ENCODE measurements at regions not wholly inside any gene's neighbourhood (a gene's known extent, or its start where the extent isn't known, plus 50 kb on each side); places are given as distances from the start of the nearest gene placed in this dataset.

GRCh38 chr2:121058852-121059558, 226.0 kb downstream of the TFCP2L1 start:
- no peak overlapping the region for H3K27ac Mint-ChIP-seq
- TF ChIP-seq ZNF138 (CRISPR knock-in tag; conservative IDR thresholded peaks at IDR 0.05) = no peak
- no peak for TF ChIP-seq ZNF532 (CRISPR knock-in tag; IDR thresholded peaks at IDR 0.05; ENCODE audit: borderline replicate concordance)
- no peak for TF ChIP-seq ZNF396 (CRISPR knock-in tag; IDR thresholded peaks at IDR 0.05; ENCODE audit: borderline replicate concordance)
- TF ChIP-seq ESRRA (CRISPR knock-in tag; IDR thresholded peaks at IDR 0.05; ENCODE audit: borderline replicate concordance) = no peak
- no peak for TF ChIP-seq ERG (CRISPR knock-in tag; IDR thresholded peaks at IDR 0.05)
- TF ChIP-seq ZNF219 (CRISPR knock-in tag; IDR thresholded peaks at IDR 0.05; ENCODE audit: borderline replicate concordance) = no peak
- TF ChIP-seq, protein P1, sequence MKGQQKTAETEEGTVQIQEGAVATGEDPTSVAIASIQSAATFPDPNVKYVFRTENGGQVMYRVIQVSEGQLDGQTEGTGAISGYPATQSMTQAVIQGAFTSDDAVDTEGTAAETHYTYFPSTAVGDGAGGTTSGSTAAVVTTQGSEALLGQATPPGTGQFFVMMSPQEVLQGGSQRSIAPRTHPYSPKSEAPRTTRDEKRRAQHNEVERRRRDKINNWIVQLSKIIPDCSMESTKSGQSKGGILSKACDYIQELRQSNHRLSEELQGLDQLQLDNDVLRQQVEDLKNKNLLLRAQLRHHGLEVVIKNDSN (CRISPR knock-in tag; IDR thresholded peaks at IDR 0.05) = no peak
- TF ChIP-seq, protein P2, sequence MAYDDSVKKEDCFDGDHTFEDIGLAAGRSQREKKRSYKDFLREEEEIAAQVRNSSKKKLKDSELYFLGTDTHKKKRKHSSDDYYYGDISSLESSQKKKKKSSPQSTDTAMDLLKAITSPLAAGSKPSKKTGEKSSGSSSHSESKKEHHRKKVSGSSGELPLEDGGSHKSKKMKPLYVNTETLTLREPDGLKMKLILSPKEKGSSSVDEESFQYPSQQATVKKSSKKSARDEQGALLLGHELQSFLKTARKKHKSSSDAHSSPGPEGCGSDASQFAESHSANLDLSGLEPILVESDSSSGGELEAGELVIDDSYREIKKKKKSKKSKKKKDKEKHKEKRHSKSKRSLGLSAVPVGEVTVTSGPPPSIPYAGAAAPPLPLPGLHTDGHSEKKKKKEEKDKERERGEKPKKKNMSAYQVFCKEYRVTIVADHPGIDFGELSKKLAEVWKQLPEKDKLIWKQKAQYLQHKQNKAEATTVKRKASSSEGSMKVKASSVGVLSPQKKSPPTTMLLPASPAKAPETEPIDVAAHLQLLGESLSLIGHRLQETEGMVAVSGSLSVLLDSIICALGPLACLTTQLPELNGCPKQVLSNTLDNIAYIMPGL (CRISPR knock-in tag; IDR thresholded peaks at IDR 0.05) = no peak
- TF ChIP-seq ZBTB43 (CRISPR knock-in tag; IDR thresholded peaks at IDR 0.05) = no peak
- TF ChIP-seq MXD4 (CRISPR knock-in tag; IDR thresholded peaks at IDR 0.05; ENCODE audit: borderline replicate concordance) = no peak
- TF ChIP-seq EMX1 (CRISPR knock-in tag; IDR thresholded peaks at IDR 0.05) = no peak
- TF ChIP-seq, protein P3, sequence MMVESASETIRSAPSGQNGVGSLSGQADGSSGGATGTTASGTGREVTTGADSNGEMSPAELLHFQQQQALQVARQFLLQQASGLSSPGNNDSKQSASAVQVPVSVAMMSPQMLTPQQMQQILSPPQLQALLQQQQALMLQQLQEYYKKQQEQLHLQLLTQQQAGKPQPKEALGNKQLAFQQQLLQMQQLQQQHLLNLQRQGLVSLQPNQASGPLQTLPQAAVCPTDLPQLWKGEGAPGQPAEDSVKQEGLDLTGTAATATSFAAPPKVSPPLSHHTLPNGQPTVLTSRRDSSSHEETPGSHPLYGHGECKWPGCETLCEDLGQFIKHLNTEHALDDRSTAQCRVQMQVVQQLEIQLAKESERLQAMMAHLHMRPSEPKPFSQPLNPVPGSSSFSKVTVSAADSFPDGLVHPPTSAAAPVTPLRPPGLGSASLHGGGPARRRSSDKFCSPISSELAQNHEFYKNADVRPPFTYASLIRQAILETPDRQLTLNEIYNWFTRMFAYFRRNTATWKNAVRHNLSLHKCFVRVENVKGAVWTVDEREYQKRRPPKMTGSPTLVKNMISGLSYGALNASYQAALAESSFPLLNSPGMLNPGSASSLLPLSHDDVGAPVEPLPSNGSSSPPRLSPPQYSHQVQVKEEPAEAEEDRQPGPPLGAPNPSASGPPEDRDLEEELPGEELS (CRISPR knock-in tag; IDR thresholded peaks at IDR 0.05) = no peak
- TF ChIP-seq NFYB (CRISPR knock-in tag; conservative IDR thresholded peaks at IDR 0.05; ENCODE audit: low read depth) = no peak
- TF ChIP-seq ZNF232 (CRISPR knock-in tag; IDR thresholded peaks at IDR 0.05) = no peak
- no peak for TF ChIP-seq E2F4 (CRISPR knock-in tag; IDR thresholded peaks at IDR 0.05; ENCODE audit: borderline replicate concordance, low read depth)
- ChIA-PET CTCF (interaction anchor here (0.6 to 1.7 kb wide), 3 partner anchors 11 to 166 kb away, joined by 3 to 5 read pairs (median 3); no protein-coding TSS in a partner anchor), POLR2A (interaction anchor here (0.6 to 2.2 kb wide), 2 partner anchors 12 to 16 kb away, joined by 4 to 5 read pairs; no protein-coding TSS in a partner anchor)
- H3K27me3 Mint-ChIP-seq (ENCODE audit: low read depth) = peaks cover 48% of the 10 kb centered on the region
- no peak for DNase-seq (ENCODE audit: low spot score)
- no peaks in the 10 kb centered on the region for H3K36me3 Mint-ChIP-seq
- H3K4me3 Mint-ChIP-seq = no peak overlapping the region
- peaks cover 4% of the 10 kb centered on the region for H3K9me3 Mint-ChIP-seq
- ATAC-seq = no peak
- peaks cover 13% of the 10 kb centered on the region for H3K4me1 Mint-ChIP-seq
